ENCODE measurements at regions not wholly inside any gene's neighbourhood (a gene's known extent, or its start where the extent isn't known, plus 50 kb on each side); places are given as distances from the start of the nearest gene placed in this dataset.

DNA sequence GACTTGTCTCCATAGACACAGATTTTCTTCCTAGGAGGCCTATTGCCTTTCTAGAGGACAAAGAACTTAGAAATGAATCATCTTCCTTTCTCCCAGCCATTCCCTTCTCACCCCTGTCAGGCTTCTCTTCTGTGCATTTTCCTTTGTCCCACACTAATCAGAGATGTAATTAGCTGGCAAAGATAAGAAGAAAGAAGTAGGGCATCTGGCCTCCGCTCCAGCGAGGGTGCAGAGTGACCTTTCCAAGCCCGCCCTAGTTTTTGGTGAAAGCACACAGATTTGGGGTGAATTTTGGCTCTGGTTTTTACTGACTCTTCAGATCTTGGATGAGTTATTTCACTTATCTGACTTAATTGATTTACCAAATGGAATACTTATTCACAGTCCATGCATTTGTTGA is 626.5 kb downstream of the ZEB2 start:
- no peak for DNase-seq
- Histone ChIP-seq H3K27ac (no peak overlapping the region), H3K36me3 (no peaks in the 10 kb centered on the region), H3K4me3 (no peak overlapping the region), H3K27me3 (no peaks in the 10 kb centered on the region), H3K9me3 (no peaks in the 10 kb centered on the region), H3K4me1 (no peaks in the 10 kb centered on the region)
- 91 to 93% methylated on average over 3 of the region's 3 CpGs for WGBS, 2 donors
- no peak for ATAC-seq (ENCODE audit: low FRiP score in 2 of 2)
- TF ChIP-seq EP300 (IDR thresholded peaks at IDR 0.05): no peak
- no peak for TF ChIP-seq POLR2AphosphoS5 (IDR thresholded peaks at IDR 0.05)
- TF ChIP-seq, protein P1, sequence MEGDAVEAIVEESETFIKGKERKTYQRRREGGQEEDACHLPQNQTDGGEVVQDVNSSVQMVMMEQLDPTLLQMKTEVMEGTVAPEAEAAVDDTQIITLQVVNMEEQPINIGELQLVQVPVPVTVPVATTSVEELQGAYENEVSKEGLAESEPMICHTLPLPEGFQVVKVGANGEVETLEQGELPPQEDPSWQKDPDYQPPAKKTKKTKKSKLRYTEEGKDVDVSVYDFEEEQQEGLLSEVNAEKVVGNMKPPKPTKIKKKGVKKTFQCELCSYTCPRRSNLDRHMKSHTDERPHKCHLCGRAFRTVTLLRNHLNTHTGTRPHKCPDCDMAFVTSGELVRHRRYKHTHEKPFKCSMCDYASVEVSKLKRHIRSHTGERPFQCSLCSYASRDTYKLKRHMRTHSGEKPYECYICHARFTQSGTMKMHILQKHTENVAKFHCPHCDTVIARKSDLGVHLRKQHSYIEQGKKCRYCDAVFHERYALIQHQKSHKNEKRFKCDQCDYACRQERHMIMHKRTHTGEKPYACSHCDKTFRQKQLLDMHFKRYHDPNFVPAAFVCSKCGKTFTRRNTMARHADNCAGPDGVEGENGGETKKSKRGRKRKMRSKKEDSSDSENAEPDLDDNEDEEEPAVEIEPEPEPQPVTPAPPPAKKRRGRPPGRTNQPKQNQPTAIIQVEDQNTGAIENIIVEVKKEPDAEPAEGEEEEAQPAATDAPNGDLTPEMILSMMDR (IDR thresholded peaks at IDR 0.05): no peak
- no peak for TF ChIP-seq POLR2A (IDR thresholded peaks at IDR 0.05)

DNA sequence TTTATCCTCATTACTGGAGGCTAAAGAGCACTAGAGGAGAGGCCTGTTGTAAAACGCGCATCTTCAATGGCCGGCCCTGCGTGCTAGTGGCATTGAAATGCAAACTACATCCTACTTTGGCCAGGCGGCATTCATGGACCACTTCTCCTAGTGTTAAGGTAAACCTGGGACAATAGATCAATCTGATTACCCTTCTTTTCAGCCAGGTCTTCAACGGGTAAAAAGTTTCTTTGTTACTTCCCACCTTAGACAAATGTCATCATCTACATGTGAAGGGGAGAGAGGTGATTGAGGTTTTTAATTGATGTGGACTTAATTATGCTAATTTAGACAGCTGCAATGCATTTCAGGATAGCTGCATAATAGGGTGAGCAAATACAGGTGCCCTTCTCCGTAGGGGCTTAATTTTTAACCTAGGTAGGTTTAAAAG is 628.0 kb downstream of the ZEB2 start:
- no peaks in the 10 kb centered on the region for H3K27me3 ChIP-seq
- H3K4me1 ChIP-seq: no peaks in the 10 kb centered on the region
- no peaks in the 10 kb centered on the region for H3K9me3 ChIP-seq
- H3K27ac ChIP-seq: no peak overlapping the region
- DNase-seq (no peak), ATAC-seq (ENCODE audit: low FRiP score in 2 of 2) (no peak)
- TF ChIP-seq POLR2A (IDR thresholded peaks at IDR 0.05) (no peak), EP300 (IDR thresholded peaks at IDR 0.05) (no peak), POLR2AphosphoS5 (IDR thresholded peaks at IDR 0.05) (no peak)
- TF ChIP-seq, protein P1 (IDR thresholded peaks at IDR 0.05): no peak
- H3K4me3 ChIP-seq: no peak overlapping the region
- no peaks in the 10 kb centered on the region for H3K36me3 ChIP-seq
- WGBS, 2 donors: 84 to 91% methylated on average over 7 of the region's 7 CpGs

DNA sequence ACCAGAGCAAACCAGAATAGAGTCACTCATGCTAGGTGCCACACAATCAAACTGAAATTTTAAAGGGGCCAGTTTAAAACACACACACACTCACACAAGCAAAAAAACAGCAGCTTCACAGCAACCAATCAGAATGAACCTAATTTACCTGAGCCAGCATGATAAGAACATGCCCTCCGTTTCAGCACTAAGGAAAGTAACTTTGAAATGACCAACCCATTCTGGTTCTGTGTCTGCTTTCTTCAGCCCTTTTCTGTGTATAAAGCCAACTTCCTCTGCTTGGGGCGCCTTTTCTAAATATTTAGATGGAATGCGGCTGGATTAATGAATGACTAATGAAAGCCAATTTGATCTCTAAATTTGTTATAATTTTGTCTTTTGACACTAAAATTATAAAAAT is 629.1 kb downstream of the ZEB2 start:
- 51 to 63% methylated on average over 3 of the region's 3 CpGs for WGBS, 2 donors
- no peaks in the 10 kb centered on the region for H3K27me3 ChIP-seq
- no peaks in the 10 kb centered on the region for H3K9me3 ChIP-seq
- no peaks in the 10 kb centered on the region for H3K36me3 ChIP-seq
- H3K4me1 ChIP-seq: no peaks in the 10 kb centered on the region
- no peak overlapping the region for H3K27ac ChIP-seq
- ATAC-seq (ENCODE audit: low FRiP score in 2 of 2): no peak
- DNase-seq: no peak
- TF ChIP-seq POLR2AphosphoS5 (IDR thresholded peaks at IDR 0.05) (no peak), POLR2A (IDR thresholded peaks at IDR 0.05) (no peak), EP300 (IDR thresholded peaks at IDR 0.05) (no peak)
- TF ChIP-seq, protein P1 (IDR thresholded peaks at IDR 0.05): no peak
- H3K4me3 ChIP-seq: no peak overlapping the region

DNA sequence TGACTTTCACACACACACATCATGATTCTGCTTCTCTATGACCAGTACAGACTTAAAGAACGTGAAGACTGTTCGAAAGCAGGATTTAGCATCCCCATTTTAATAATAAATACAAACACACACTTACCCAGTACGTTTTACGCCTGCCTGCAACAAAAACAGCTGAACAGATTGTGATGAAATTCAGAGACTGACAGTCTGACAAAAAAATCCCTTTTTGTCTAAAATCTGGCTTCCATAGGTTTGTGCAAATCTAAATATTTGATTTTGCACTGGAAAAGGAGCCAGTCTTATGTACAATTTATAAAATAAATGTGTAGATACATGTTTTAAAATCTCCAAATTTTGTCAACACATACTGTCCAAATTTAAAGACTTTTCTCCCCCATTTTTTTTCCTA is 630.7 kb downstream of the ZEB2 start:
- H3K9me3 ChIP-seq: no peaks in the 10 kb centered on the region
- no peak for DNase-seq
- no peak for TF ChIP-seq EP300 (IDR thresholded peaks at IDR 0.05)
- TF ChIP-seq, protein P1 (IDR thresholded peaks at IDR 0.05): no peak
- no peak overlapping the region for H3K27ac ChIP-seq
- H3K4me1 ChIP-seq: no peaks in the 10 kb centered on the region
- no peaks in the 10 kb centered on the region for H3K27me3 ChIP-seq
- WGBS, 2 donors: 92 to 93% methylated on average over 4 of the region's 4 CpGs
- no peak overlapping the region for H3K4me3 ChIP-seq
- no peak for ATAC-seq (ENCODE audit: low FRiP score in 2 of 2)
- no peaks in the 10 kb centered on the region for H3K36me3 ChIP-seq

DNA sequence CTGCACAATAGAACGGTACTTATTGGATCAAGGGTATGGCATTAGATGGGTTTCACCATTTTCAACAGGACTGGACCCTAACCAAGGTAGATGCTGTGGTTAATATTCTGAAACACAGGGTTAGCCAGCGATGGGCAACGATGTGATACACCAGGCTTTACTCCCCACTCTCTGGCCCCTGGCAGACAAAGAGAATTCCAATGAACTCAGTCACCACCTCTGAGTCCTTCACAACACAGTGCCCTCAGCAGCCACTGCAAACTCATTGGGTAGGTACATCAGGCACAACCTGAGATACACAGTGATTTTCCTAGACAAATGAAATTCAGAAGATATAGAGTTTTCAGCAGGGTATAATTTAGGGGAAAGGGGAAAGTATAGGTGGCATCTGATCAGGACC is 634.5 kb downstream of the ZEB2 start:
- 94 to 98% methylated on average over 3 of the region's 3 CpGs for WGBS, 2 donors
- H3K4me1 ChIP-seq: no peaks in the 10 kb centered on the region
- DNase-seq (no peak), ATAC-seq (ENCODE audit: low FRiP score in 2 of 2) (no peak)
- no peak overlapping the region for H3K27ac ChIP-seq
- TF ChIP-seq POLR2A (IDR thresholded peaks at IDR 0.05) (no peak), EP300 (IDR thresholded peaks at IDR 0.05) (no peak), POLR2AphosphoS5 (IDR thresholded peaks at IDR 0.05) (no peak)
- TF ChIP-seq, protein P1 (IDR thresholded peaks at IDR 0.05): no peak
- no peaks in the 10 kb centered on the region for H3K9me3 ChIP-seq
- no peaks in the 10 kb centered on the region for H3K27me3 ChIP-seq
- H3K36me3 ChIP-seq: no peaks in the 10 kb centered on the region
- H3K4me3 ChIP-seq: no peak overlapping the region

All from upper lobe of left lung (tissue), 6 donors.